Panc1 (cell line): ENCODE measurements at regions not wholly inside any gene's neighbourhood (a gene's known extent, or its start where the extent isn't known, plus 50 kb on each side); places are given as distances from the start of the nearest gene placed in this dataset.

ENCODE experiments used
- POLR2AphosphoS5 ChIP-seq: IDR thresholded peaks from 2 replicates; pipeline ENCODE4 v1.6.1; 2012; ENCODE audit warnings: mild to moderate bottlenecking, low read depth, low read length, moderate library complexity
- SIN3A ChIP-seq: IDR thresholded peaks from 2 replicates; pipeline ENCODE4 v1.6.1; 2012; ENCODE audit warnings: low read depth, mild to moderate bottlenecking, low read length, moderate library complexity, borderline replicate concordance; ENCODE audit not compliant: insufficient read depth
- TCF7L2 ChIP-seq: IDR thresholded peaks from 2 replicates; pipeline ENCODE4 v1.6.1; 2011; ENCODE audit warnings: mild to moderate bottlenecking, low read depth, low read length, inconsistent platforms
- TF ChIP-seq, protein P1 (sequence below): fragments of 450-650 bp; IDR thresholded peaks from 2 replicates; pipeline ENCODE4 v1.5.1; 2017; ENCODE audit warnings: mild to moderate bottlenecking

- TF ChIP-seq, protein P1, sequence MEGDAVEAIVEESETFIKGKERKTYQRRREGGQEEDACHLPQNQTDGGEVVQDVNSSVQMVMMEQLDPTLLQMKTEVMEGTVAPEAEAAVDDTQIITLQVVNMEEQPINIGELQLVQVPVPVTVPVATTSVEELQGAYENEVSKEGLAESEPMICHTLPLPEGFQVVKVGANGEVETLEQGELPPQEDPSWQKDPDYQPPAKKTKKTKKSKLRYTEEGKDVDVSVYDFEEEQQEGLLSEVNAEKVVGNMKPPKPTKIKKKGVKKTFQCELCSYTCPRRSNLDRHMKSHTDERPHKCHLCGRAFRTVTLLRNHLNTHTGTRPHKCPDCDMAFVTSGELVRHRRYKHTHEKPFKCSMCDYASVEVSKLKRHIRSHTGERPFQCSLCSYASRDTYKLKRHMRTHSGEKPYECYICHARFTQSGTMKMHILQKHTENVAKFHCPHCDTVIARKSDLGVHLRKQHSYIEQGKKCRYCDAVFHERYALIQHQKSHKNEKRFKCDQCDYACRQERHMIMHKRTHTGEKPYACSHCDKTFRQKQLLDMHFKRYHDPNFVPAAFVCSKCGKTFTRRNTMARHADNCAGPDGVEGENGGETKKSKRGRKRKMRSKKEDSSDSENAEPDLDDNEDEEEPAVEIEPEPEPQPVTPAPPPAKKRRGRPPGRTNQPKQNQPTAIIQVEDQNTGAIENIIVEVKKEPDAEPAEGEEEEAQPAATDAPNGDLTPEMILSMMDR: no peak
- TF ChIP-seq TCF7L2: no peak
- TF ChIP-seq SIN3A: no peak
- TF ChIP-seq POLR2AphosphoS5: no peak
Measured at GRCh38 chr3:194250098-194251002, 100.8 kb downstream of the CPN2 start.
